ENCODE measurements at regions not wholly inside any gene's neighbourhood (a gene's known extent, or its start where the extent isn't known, plus 50 kb on each side); places are given as distances from the start of the nearest gene placed in this dataset.

- no peak overlapping the region for H3K27ac ChIP-seq
- H3K27me3 ChIP-seq: no peaks in the 10 kb centered on the region
- DNase-seq (no peak), ATAC-seq (ENCODE audit: low FRiP score in 2 of 2) (no peak)
- 52 to 61% methylated on average over 1 of the region's 1 CpG for WGBS, 2 donors
- no peaks in the 10 kb centered on the region for H3K4me1 ChIP-seq
- H3K36me3 ChIP-seq: no peaks in the 10 kb centered on the region
- no peaks in the 10 kb centered on the region for H3K9me3 ChIP-seq
- H3K4me3 ChIP-seq: no peak overlapping the region
- TF ChIP-seq POLR2A (IDR thresholded peaks at IDR 0.05) (no peak), CTCF (IDR thresholded peaks at IDR 0.05) (no peak), POLR2AphosphoS5 (IDR thresholded peaks at IDR 0.05) (no peak), EP300 (IDR thresholded peaks at IDR 0.05) (no peak)
Observed at GRCh38 chr15:79653533-79653932, 221.4 kb downstream of the MINAR1 start.

- no peak overlapping the region for H3K27ac ChIP-seq
- no peaks in the 10 kb centered on the region for H3K4me1 ChIP-seq
Observed at GRCh38 chr15:79656151-79657000, 224.2 kb downstream of the MINAR1 start.

GRCh38 chr15:79657722-79658121 is 225.6 kb downstream of the MINAR1 start:
- H3K27me3 ChIP-seq: no peaks in the 10 kb centered on the region
- no peak for DNase-seq
- H3K27ac ChIP-seq: no peak overlapping the region
- H3K36me3 ChIP-seq: no peaks in the 10 kb centered on the region
- H3K4me3 ChIP-seq: no peak overlapping the region
- no peak for TF ChIP-seq POLR2A (IDR thresholded peaks at IDR 0.05)
- no peak for TF ChIP-seq POLR2AphosphoS5 (IDR thresholded peaks at IDR 0.05)
- no peak for TF ChIP-seq CTCF (IDR thresholded peaks at IDR 0.05)
- no peak for TF ChIP-seq EP300 (IDR thresholded peaks at IDR 0.05)
- no peak for ATAC-seq (ENCODE audit: low FRiP score in 2 of 2)
- 40 to 57% methylated on average over 2 of the region's 2 CpGs for WGBS, 2 donors
- no peaks in the 10 kb centered on the region for H3K9me3 ChIP-seq
- H3K4me1 ChIP-seq: no peaks in the 10 kb centered on the region

More at GRCh38 chr15:79656151-79657000, 224.2 kb downstream of the MINAR1 start:
- Histone ChIP-seq H3K4me3 (no peak overlapping the region), H3K27me3 (no peaks in the 10 kb centered on the region), H3K9me3 (no peaks in the 10 kb centered on the region), H3K36me3 (no peaks in the 10 kb centered on the region)
- no peak for TF ChIP-seq POLR2AphosphoS5 (IDR thresholded peaks at IDR 0.05)
- no peak for TF ChIP-seq POLR2A (IDR thresholded peaks at IDR 0.05)
- no peak for TF ChIP-seq CTCF (IDR thresholded peaks at IDR 0.05)
- no peak for TF ChIP-seq EP300 (IDR thresholded peaks at IDR 0.05)
- no peak for ATAC-seq (ENCODE audit: low FRiP score in 2 of 2)
- DNase-seq: no peak
- WGBS, 2 donors: 66 to 69% methylated on average over 5 of the region's 5 CpGs

GRCh38 chr15:79659691-79660090 is 227.6 kb downstream of the MINAR1 start:
- H3K27me3 ChIP-seq: no peaks in the 10 kb centered on the region
- no peaks in the 10 kb centered on the region for H3K9me3 ChIP-seq
- WGBS, 2 donors: 82 to 86% methylated on average over 2 of the region's 2 CpGs
- H3K4me3 ChIP-seq: no peak overlapping the region
- no peaks in the 10 kb centered on the region for H3K4me1 ChIP-seq
- ATAC-seq (ENCODE audit: low FRiP score in 2 of 2) (no peak), DNase-seq (no peak)
- H3K36me3 ChIP-seq: no peaks in the 10 kb centered on the region
- H3K27ac ChIP-seq: no peak overlapping the region
- no peak for TF ChIP-seq EP300 (IDR thresholded peaks at IDR 0.05)
- TF ChIP-seq CTCF (IDR thresholded peaks at IDR 0.05): no peak
- TF ChIP-seq POLR2A (IDR thresholded peaks at IDR 0.05): no peak
- TF ChIP-seq POLR2AphosphoS5 (IDR thresholded peaks at IDR 0.05): no peak

GRCh38 chr15:79661411-79661810 is 229.3 kb downstream of the MINAR1 start:
- no peak for ATAC-seq (ENCODE audit: low FRiP score in 2 of 2)
- no peak overlapping the region for H3K27ac ChIP-seq
- H3K9me3 ChIP-seq: no peaks in the 10 kb centered on the region
- no peaks in the 10 kb centered on the region for H3K36me3 ChIP-seq
- DNase-seq: no peak
- WGBS, 2 donors: 80 to 91% methylated on average over 1 of the region's 1 CpG
- TF ChIP-seq POLR2A (IDR thresholded peaks at IDR 0.05): no peak
- no peak for TF ChIP-seq EP300 (IDR thresholded peaks at IDR 0.05)
- no peak for TF ChIP-seq CTCF (IDR thresholded peaks at IDR 0.05)
- no peak for TF ChIP-seq POLR2AphosphoS5 (IDR thresholded peaks at IDR 0.05)
- H3K4me1 ChIP-seq: no peaks in the 10 kb centered on the region
- no peaks in the 10 kb centered on the region for H3K27me3 ChIP-seq
- no peak overlapping the region for H3K4me3 ChIP-seq

Measured in upper lobe of left lung (tissue), 6 donors.